ENCODE measurements at regions not wholly inside any gene's neighbourhood (a gene's known extent, or its start where the extent isn't known, plus 50 kb on each side); places are given as distances from the start of the nearest gene placed in this dataset.

GRCh38 chr5:135671052-135671705 is 92.4 kb upstream of the CXCL14 start:
- FAIRE-seq (no peak), DNase-seq (ENCODE audit: insufficient read length) (no peak)

GRCh38 chr5:135670588-135670987 is 91.8 kb upstream of the CXCL14 start:
- DNase-seq (ENCODE audit: insufficient read length) (no peak), FAIRE-seq (no peak)
- TF ChIP-seq TAF1 (IDR thresholded peaks at IDR 0.05; ENCODE audit: borderline replicate concordance, low read depth, low read length) (no peak), POLR2AphosphoS5 (IDR thresholded peaks at IDR 0.05; ENCODE audit: low read depth, low read length) (no peak)

More at GRCh38 chr5:135671052-135671705, 92.4 kb upstream of the CXCL14 start:
- TF ChIP-seq POLR2AphosphoS5 (IDR thresholded peaks at IDR 0.05; ENCODE audit: low read depth, low read length) (no peak), TAF1 (IDR thresholded peaks at IDR 0.05; ENCODE audit: borderline replicate concordance, low read depth, low read length) (no peak), POLR2A (IDR thresholded peaks at IDR 0.05; ENCODE audit: low read depth, low read length) (no peak)

- DNase-seq (ENCODE audit: insufficient read length) (no peak), FAIRE-seq (no peak)
- TF ChIP-seq TAF1 (IDR thresholded peaks at IDR 0.05; ENCODE audit: borderline replicate concordance, low read depth, low read length) (no peak), POLR2AphosphoS5 (IDR thresholded peaks at IDR 0.05; ENCODE audit: low read depth, low read length) (no peak), POLR2A (IDR thresholded peaks at IDR 0.05; ENCODE audit: low read depth, low read length) (no peak)
These were observed 90.6 kb upstream of the CXCL14 start for GRCh38 chr5:135669416-135669815.

- DNase-seq (ENCODE audit: insufficient read length) (no peak), FAIRE-seq (no peak)
- TF ChIP-seq TAF1 (IDR thresholded peaks at IDR 0.05; ENCODE audit: borderline replicate concordance, low read depth, low read length) (no peak), POLR2A (IDR thresholded peaks at IDR 0.05; ENCODE audit: low read depth, low read length) (no peak), POLR2AphosphoS5 (IDR thresholded peaks at IDR 0.05; ENCODE audit: low read depth, low read length) (no peak)
These were observed 88.9 kb upstream of the CXCL14 start for GRCh38 chr5:135667673-135668072.

GRCh38 chr5:135667204-135667603 is 88.4 kb upstream of the CXCL14 start:
- DNase-seq (ENCODE audit: insufficient read length): no peak
- TF ChIP-seq POLR2AphosphoS5 (IDR thresholded peaks at IDR 0.05; ENCODE audit: low read depth, low read length): no peak
- TF ChIP-seq TAF1 (IDR thresholded peaks at IDR 0.05; ENCODE audit: borderline replicate concordance, low read depth, low read length): no peak
- no peak for TF ChIP-seq POLR2A (IDR thresholded peaks at IDR 0.05; ENCODE audit: low read depth, low read length)
- no peak for FAIRE-seq

GRCh38 chr5:135662683-135663082 is 83.9 kb upstream of the CXCL14 start:
- no peak for TF ChIP-seq TAF1 (IDR thresholded peaks at IDR 0.05; ENCODE audit: borderline replicate concordance, low read depth, low read length)
- no peak for TF ChIP-seq POLR2A (IDR thresholded peaks at IDR 0.05; ENCODE audit: low read depth, low read length)
- no peak for TF ChIP-seq POLR2AphosphoS5 (IDR thresholded peaks at IDR 0.05; ENCODE audit: low read depth, low read length)
- no peak for FAIRE-seq
- no peak for DNase-seq (ENCODE audit: insufficient read length)

GRCh38 chr5:135662061-135662481 is 83.3 kb upstream of the CXCL14 start:
- TF ChIP-seq TAF1 (IDR thresholded peaks at IDR 0.05; ENCODE audit: borderline replicate concordance, low read depth, low read length): no peak
- TF ChIP-seq POLR2A (IDR thresholded peaks at IDR 0.05; ENCODE audit: low read depth, low read length): no peak
- no peak for TF ChIP-seq POLR2AphosphoS5 (IDR thresholded peaks at IDR 0.05; ENCODE audit: low read depth, low read length)
- DNase-seq (ENCODE audit: insufficient read length): no peak
- FAIRE-seq: no peak

GRCh38 chr5:135660826-135661575 is 82.2 kb upstream of the CXCL14 start:
- DNase-seq (ENCODE audit: insufficient read length) (no peak), FAIRE-seq (no peak)
- TF ChIP-seq POLR2A (IDR thresholded peaks at IDR 0.05; ENCODE audit: low read depth, low read length) (no peak), POLR2AphosphoS5 (IDR thresholded peaks at IDR 0.05; ENCODE audit: low read depth, low read length) (no peak), TAF1 (IDR thresholded peaks at IDR 0.05; ENCODE audit: borderline replicate concordance, low read depth, low read length) (no peak)

GRCh38 chr5:135657536-135658305 is 78.9 kb upstream of the CXCL14 start:
- TF ChIP-seq POLR2A (IDR thresholded peaks at IDR 0.05; ENCODE audit: low read depth, low read length): no peak
- no peak for TF ChIP-seq TAF1 (IDR thresholded peaks at IDR 0.05; ENCODE audit: borderline replicate concordance, low read depth, low read length)
- TF ChIP-seq POLR2AphosphoS5 (IDR thresholded peaks at IDR 0.05; ENCODE audit: low read depth, low read length): no peak
- DNase-seq (ENCODE audit: insufficient read length): no peak
- FAIRE-seq: no peak

- DNase-seq (ENCODE audit: insufficient read length) (no peak), FAIRE-seq (no peak)
- TF ChIP-seq POLR2AphosphoS5 (IDR thresholded peaks at IDR 0.05; ENCODE audit: low read depth, low read length): no peak
- no peak for TF ChIP-seq POLR2A (IDR thresholded peaks at IDR 0.05; ENCODE audit: low read depth, low read length)
- no peak for TF ChIP-seq TAF1 (IDR thresholded peaks at IDR 0.05; ENCODE audit: borderline replicate concordance, low read depth, low read length)
These were observed 76.7 kb upstream of the CXCL14 start for GRCh38 chr5:135655468-135655815.

- no peak for TF ChIP-seq POLR2AphosphoS5 (IDR thresholded peaks at IDR 0.05; ENCODE audit: low read depth, low read length)
- no peak for TF ChIP-seq TAF1 (IDR thresholded peaks at IDR 0.05; ENCODE audit: borderline replicate concordance, low read depth, low read length)
- no peak for TF ChIP-seq POLR2A (IDR thresholded peaks at IDR 0.05; ENCODE audit: low read depth, low read length)
- DNase-seq (ENCODE audit: insufficient read length) (no peak), FAIRE-seq (no peak)
These were observed 76.1 kb upstream of the CXCL14 start for GRCh38 chr5:135654761-135655467.
